Fibroblast of peridontal ligament (primary cell): ENCODE measurements at regions not wholly inside any gene's neighbourhood (a gene's known extent, or its start where the extent isn't known, plus 50 kb on each side); places are given as distances from the start of the nearest gene placed in this dataset.

Experiments
- DNase-seq: peaks from one replicate; pipeline ENCODE4 v3.0.0-alpha.2; 2010; ENCODE audit errors: extremely low read depth

DNA sequence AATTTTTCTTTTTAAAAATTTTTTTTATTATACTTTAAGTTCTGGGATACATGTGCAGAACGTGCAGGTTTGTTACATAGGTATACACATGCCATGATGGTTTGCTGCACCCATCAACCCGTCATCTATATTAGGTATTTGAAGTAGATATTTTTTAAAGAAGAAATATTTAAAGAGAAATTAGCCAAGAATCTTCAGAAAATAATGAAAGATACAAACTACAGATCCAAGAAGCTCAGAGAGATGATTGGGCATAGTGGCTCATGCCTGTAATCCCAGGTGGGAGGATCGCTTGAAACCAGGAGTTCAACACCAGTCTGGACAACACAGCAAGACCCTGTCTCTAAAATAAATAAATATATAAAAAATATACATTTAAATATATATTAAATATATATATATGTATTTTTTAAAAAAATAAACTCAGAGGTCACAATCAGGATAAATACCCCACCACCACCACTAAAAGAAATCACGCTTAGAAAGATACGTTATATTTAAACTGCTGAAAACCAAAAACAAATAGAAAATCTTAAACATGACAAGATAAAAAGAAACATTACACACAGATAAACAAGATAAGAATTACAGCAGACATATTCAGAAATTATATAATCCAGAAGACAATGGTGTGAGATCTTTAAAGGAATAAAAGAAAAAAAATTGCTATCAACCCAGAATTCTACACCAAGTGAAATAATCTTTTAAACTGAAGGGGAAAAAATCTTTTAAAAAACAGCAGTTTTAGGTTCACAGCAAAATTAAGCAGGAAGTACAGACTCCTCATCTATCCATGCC is 57.5 kb downstream of the CSF2 start:
- DNase-seq, result no peak

DNA sequence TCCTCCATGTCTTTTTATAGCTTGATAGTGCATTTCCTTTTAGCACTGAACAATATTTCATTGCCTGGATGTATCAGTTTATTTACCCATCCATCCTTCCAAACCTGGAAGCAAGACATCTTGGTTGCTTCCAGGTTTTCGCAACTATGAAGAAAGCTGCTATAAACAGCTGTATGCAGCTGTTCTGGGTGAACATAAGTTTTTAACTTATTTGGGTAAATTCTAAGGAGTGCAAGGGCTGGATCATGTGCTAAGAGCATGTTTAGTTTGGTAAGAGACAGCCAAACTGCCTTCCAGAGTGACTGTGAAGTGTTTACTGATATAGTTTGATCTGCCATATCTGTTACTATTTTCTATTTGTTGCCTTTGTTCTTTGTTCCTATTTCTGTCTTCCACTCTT is 58.5 kb downstream of the CSF2 start:
- no peak for DNase-seq

DNA sequence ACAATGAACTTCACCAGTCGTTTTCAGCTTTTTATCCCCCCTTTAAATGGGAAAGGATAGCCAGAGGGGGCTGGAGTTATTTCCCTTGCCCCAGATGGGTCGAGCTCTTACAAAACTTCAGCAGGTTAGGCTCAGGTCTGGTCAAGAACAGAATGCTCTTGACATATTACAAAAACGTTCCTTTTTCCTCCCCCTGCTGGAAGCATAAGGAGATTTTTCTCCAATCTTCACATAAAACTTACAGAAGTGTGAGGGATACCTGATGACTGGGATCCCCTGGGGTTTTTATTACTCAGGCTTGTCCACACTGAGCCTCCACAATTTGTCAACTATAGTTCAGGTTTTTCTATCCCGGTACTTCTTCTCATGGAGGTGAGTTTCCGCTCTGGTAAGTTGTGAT is 60.8 kb downstream of the CSF2 start:
- peak; percentile 26 for DNase-seq

DNA sequence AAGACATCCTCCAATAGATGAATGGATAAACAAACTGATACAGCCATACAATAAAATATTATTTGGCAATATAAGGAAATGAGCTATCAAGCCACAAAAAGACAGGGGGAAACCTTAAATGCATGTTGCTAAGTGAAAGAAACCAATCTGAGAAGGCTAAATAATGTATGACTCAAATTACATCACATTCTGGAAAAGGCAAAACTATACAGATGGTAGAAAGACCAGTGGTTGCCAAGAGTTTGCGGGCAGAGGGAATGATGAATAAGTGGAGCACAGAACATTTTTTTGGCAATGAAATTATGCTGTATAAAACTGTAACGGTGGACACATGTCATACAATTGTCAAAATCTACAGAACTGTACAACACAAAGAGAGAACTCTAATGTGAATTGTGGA is 63.3 kb downstream of the CSF2 start:
- peak; percentile 93 for DNase-seq

DNA sequence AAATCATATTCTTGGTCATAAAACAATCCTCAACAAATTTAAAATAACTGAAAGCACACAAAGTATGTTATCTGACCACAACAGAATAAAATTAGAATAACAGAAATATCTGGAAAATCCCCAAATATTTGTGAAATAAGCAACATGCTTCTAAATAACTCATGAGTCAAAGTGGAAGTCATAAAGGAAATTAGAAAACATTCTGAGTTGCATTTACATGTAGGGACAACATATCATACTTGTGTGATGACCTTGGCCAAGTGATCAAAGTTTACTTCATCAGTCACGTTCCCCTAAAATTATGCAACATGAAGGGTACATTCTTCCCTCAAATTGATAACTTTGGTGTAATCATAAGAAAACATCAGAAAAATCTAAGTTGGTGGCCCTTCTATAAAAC is 64.7 kb downstream of the CSF2 start:
- peak; percentile 11 for DNase-seq
